GM19351 (cell line): ENCODE measurements at regions not wholly inside any gene's neighbourhood (a gene's known extent, or its start where the extent isn't known, plus 50 kb on each side); places are given as distances from the start of the nearest gene placed in this dataset.
"Not testable (repeated sequence)": the region's sequence is repeated elsewhere in the genome, so short reads cannot be mapped to it uniquely, and the experiment has no call there.

Experiments used
- ATAC-seq: cut with Tn5 transposase; IDR thresholded peaks from one replicate; pipeline ENCODE4 v1.9.1; 2021; ENCODE audit warnings: mild to moderate bottlenecking, moderate library complexity; ENCODE audit not compliant: unreplicated experiment

- ATAC-seq = no peak
These were observed 1263.4 kb downstream of the DSC3 start for GRCh38 chr18:29779096-29779495.

- ATAC-seq = no peak
These were observed 1289.2 kb downstream of the DSC3 start for GRCh38 chr18:29753379-29753778.

DNA sequence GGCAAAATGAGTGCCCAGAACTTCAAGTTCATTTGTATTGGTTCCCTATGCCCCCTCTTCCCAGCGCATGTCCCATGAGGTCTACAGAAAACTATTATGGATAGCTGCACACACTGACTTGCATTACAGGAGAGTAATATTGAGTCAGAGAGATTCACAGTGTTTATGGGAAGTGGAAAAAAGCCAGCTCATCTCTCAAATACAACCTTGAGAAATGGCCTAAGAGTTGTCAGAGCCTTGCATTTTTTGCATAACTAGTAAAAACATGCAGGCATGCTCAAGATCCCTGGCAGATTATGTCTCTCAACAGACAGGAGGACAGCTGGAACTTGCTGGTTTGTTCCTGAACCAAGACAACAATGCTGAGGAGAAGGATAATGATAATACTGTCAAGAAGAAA lies 1292.8 kb downstream of the DSC3 start:
- no peak for ATAC-seq

DNA sequence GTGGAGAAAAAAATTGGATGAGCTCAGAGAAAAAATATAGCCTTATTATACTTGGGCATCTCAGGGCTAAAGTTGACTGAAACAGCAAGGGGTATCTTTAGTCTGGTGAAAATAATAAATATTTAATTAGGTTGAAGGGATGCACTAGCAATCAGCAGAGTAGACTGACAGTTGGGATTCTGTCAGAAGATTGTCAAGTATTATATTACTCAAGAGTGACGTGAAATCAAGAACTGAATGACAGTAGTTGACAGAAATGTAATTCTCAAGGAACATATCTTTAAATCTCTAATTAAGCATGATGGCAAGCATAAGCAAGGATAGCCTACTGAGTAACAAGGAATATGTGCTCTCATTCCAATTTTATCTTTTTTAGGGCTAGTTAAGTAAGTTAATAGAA lies 1301.1 kb downstream of the DSC3 start:
- ATAC-seq = no peak

GRCh38 chr18:29737620-29738019 lies 1304.9 kb downstream of the DSC3 start:
- no peak for ATAC-seq

- no peak for ATAC-seq
These were observed 1305.4 kb downstream of the DSC3 start for GRCh38 chr18:29737190-29737589.

- ATAC-seq = no peak
These were observed 1312.5 kb downstream of the DSC3 start for GRCh38 chr18:29730073-29730472.

- no peak for ATAC-seq
These were observed 1315.9 kb downstream of the DSC3 start for GRCh38 chr18:29726646-29727045.

GRCh38 chr18:29723486-29723885 lies 1319.1 kb downstream of the DSC3 start:
- ATAC-seq = not testable (repeated sequence)

- ATAC-seq = not testable (repeated sequence)
These were observed 1326.6 kb downstream of the DSC3 start for GRCh38 chr18:29715960-29716359.

DNA sequence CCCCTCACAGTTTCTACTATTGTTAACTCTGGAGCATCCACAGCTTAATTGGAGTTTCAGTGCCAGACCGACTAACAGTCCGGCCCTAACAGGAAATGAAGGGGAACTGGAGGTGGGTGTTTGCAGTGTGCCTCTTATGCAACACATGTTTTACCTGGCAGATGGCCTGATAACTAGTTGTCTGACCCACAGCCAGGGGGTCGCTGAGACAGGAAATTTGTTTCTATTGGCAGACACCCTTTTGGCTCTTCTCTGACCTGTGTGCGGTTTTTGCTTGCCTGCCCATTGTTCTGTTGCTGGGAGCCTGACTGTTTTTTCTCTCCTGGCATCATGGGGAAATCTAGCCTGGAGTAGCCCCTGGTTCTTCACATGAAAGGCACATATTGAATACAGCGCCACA lies 1329.8 kb downstream of the DSC3 start:
- ATAC-seq = no peak

DNA sequence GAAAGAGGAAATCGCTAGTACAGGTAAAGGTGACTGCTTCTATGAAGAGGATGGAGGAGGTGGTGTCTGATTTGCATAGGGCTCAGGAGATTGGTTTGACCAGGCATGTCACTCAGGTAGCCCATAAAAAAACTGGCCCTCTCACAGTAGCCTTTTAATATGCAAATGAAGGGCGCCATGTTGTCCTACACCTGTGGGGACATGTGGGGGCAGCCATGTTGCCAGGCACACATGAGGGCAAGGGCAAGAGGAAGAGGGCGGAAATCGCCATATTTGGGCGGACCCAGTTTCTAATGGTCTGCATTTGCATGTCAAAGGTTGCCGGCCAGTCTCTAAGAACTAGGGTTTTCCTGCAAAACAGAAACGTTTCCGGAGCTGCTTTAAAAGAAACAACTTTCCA lies 1330.6 kb downstream of the DSC3 start:
- ATAC-seq = no peak

- ATAC-seq = no peak
These were observed 1349.2 kb downstream of the DSC3 start for GRCh38 chr18:29693334-29693733.

DNA sequence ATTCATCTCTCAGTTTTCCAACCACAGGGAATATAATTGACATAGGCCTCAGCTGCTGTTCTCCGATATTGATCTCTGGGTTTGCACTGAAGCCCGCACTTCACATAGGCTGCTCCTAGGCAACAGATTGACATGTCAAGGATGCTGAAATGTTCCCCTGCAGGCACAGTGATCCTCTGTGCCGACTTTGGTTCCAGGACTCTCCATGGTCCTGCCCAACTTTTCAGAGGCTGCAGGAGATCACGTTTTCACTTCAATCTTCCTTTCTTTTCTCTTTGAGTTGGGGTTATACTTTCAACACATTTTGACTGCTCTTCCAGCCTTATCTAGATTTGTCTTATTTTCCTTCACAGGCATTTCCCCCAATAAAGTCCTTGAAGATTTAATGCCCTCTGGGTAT lies 1361.0 kb downstream of the DSC3 start:
- ATAC-seq = no peak

DNA sequence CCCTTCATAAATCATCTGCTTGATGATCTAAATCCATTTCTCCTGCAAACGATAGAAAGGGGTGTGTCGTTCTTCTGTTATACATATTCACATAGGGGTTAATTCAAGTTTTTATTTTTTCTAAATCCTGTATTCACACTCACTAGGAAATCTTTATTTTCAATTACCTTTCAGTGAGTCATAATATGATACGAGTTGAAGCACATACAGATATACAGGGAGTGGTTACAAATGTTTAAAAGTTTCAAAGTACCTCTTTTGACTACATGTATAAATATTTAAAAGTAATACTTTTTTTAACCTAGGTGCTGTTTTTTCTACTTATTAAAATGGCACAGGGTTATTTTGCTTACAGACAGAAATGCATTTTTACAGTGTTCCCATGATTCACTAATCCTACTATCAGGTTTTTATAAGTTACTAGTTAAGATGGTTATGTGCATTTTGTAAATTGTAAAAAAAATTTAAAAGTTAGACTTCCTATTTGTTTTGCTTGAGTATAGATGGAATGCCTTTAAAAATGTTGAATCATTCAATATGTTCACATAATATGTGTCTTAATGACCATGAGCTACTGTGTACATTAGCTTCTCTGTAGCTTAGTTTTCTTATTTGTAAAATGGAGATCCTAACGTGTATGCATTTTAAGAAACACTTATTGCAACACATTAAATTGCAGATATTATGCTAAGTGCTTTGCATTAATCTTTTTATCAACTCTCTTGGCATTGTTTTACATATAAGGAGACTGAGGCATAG lies 1378.1 kb downstream of the DSC3 start:
- no peak for ATAC-seq

- ATAC-seq = no peak
These were observed 1380.6 kb downstream of the DSC3 start for GRCh38 chr18:29661924-29662323.

DNA sequence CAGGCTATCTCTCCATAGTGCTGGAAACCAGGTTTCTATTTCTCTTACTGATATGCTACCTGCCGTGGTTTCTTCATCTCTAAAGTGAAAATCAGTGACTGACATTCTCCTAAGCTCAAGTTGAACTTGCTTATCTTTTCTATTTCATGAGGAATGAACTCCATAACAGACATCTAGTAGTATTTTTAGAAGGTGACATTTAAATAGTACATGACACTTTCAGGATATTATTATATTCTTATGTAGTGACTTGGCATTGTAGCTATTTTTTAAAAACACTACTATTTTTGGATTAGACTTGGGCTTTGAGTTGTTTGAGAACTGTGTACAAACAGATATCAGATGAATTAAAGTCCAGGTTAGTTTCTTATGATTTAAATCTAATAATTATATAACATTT lies 1381.8 kb downstream of the DSC3 start:
- ATAC-seq = no peak

DNA sequence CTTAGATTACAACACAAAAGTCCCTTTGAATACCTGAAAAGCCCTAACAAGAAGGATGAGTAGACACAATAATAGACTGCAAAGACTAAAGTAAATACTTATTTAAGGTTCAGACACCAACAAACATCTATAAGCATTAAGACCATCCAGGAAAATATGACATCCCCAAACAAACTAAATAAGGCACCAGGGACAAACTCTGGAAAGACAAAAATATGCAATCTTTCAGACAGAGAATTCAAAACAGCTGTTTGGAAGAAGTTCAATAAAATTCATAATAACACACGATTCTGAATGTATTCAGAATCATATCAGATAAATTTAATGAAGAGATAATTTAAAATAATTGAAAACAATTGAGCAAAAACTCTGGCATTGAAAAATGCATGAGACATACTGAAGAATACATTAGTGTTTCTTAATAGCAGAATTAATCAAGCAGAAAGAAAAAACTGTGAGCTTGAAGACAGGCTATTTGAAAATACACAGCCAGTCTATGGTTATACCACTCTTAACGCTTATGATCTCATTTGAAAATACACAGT lies 1388.8 kb downstream of the DSC3 start:
- no peak for ATAC-seq

GRCh38 chr18:29652797-29653196 lies 1389.7 kb downstream of the DSC3 start:
- no peak for ATAC-seq

DNA sequence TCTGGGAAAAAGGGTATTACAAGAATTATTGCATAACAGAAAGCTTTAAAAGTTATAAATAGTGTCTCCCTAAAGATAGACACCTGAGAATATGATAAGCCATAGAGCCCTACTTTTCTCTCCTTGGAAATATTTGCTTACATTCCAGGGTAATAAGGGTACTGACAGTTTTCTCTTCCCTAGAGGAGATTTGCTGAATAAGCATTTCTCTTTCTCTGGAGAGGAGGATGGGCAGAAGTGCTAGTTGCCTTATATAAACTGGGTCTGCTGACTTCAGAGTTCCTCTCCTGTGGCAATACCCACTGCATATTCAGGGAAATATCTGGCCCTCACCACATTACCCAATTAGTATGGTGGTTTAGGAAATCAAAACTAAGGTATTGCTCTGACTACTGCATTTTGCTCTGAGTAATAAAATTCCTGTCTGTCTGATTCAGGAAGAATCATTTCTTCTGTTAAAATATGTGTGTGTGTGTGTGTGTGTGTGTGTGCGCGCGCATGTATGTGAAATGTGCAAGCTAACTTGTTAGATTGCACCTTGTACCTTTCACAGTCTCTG lies 1391.3 kb downstream of the DSC3 start:
- no peak for ATAC-seq

GRCh38 chr18:29648891-29649290 lies 1393.7 kb downstream of the DSC3 start:
- ATAC-seq = no peak

- no peak for ATAC-seq
These were observed 1394.8 kb downstream of the DSC3 start for GRCh38 chr18:29647700-29648099.

GRCh38 chr18:29644276-29644675 lies 1398.3 kb downstream of the DSC3 start:
- ATAC-seq = no peak
